ENCODE measurements at regions not wholly inside any gene's neighbourhood (a gene's known extent, or its start where the extent isn't known, plus 50 kb on each side); places are given as distances from the start of the nearest gene placed in this dataset.
"Not testable (repeated sequence)": the region's sequence is repeated elsewhere in the genome, so short reads cannot be mapped to it uniquely, and the experiment has no call there.

GRCh38 chr4:79604152-79604551 is 196.1 kb upstream of the GK2 start:
- Histone ChIP-seq H3K9ac (ENCODE audit: low read depth in 1 of 2, low read length in 2 of 2) (no peak overlapping the region), H3K27ac (ENCODE audit: low read depth, low read length) (no peak overlapping the region), H3K4me1 (ENCODE audit: control insufficient read depth in 1 of 2, insufficient read depth in 2 of 2, low read length in 2 of 2) (no peaks in the 10 kb centered on the region), H3K9me3 (ENCODE audit: control insufficient read depth in 1 of 2, low read length in 2 of 2) (no peaks in the 10 kb centered on the region), H3K27me3 (ENCODE audit: control insufficient read depth in 1 of 2, insufficient read depth in 2 of 2, low read length in 2 of 2) (no peaks in the 10 kb centered on the region), H3K36me3 (ENCODE audit: control insufficient read depth in 1 of 2, insufficient read depth in 2 of 2, low read length in 2 of 2) (no peaks in the 10 kb centered on the region), H3K4me3 (ENCODE audit: low read depth in 1 of 2, low read length in 2 of 2) (no peak overlapping the region)

- H3K4me3 ChIP-seq (ENCODE audit: low read depth in 1 of 2, low read length in 2 of 2), result no peak overlapping the region
- H3K27me3 ChIP-seq (ENCODE audit: control insufficient read depth in 1 of 2, insufficient read depth in 2 of 2, low read length in 2 of 2), result no peaks in the 10 kb centered on the region
- no peak overlapping the region for H3K27ac ChIP-seq (ENCODE audit: low read depth, low read length)
- H3K36me3 ChIP-seq (ENCODE audit: control insufficient read depth in 1 of 2, insufficient read depth in 2 of 2, low read length in 2 of 2), result no peaks in the 10 kb centered on the region
- no peaks in the 10 kb centered on the region for H3K9me3 ChIP-seq (ENCODE audit: control insufficient read depth in 1 of 2, low read length in 2 of 2)
- no peak overlapping the region for H3K9ac ChIP-seq (ENCODE audit: low read depth in 1 of 2, low read length in 2 of 2)
- no peaks in the 10 kb centered on the region for H3K4me1 ChIP-seq (ENCODE audit: control insufficient read depth in 1 of 2, insufficient read depth in 2 of 2, low read length in 2 of 2)
Observed at GRCh38 chr4:79603681-79604080, 195.7 kb upstream of the GK2 start.

GRCh38 chr4:79599691-79600090 is 191.7 kb upstream of the GK2 start:
- no peaks in the 10 kb centered on the region for H3K36me3 ChIP-seq (ENCODE audit: control insufficient read depth in 1 of 2, insufficient read depth in 2 of 2, low read length in 2 of 2)

GRCh38 chr4:79598801-79599200 is 190.8 kb upstream of the GK2 start:
- no peak overlapping the region for H3K27ac ChIP-seq (ENCODE audit: low read depth, low read length)

More at GRCh38 chr4:79599691-79600090, 191.7 kb upstream of the GK2 start:
- H3K27me3 ChIP-seq (ENCODE audit: control insufficient read depth in 1 of 2, insufficient read depth in 2 of 2, low read length in 2 of 2), result no peaks in the 10 kb centered on the region
- H3K9ac ChIP-seq (ENCODE audit: low read depth in 1 of 2, low read length in 2 of 2), result no peak overlapping the region
- no peaks in the 10 kb centered on the region for H3K4me1 ChIP-seq (ENCODE audit: control insufficient read depth in 1 of 2, insufficient read depth in 2 of 2, low read length in 2 of 2)
- no peak overlapping the region for H3K27ac ChIP-seq (ENCODE audit: low read depth, low read length)
- no peaks in the 10 kb centered on the region for H3K9me3 ChIP-seq (ENCODE audit: control insufficient read depth in 1 of 2, low read length in 2 of 2)
- no peak overlapping the region for H3K4me3 ChIP-seq (ENCODE audit: low read depth in 1 of 2, low read length in 2 of 2)

GRCh38 chr4:79598214-79598613 is 190.2 kb upstream of the GK2 start:
- no peak overlapping the region for H3K4me3 ChIP-seq (ENCODE audit: low read depth in 1 of 2, low read length in 2 of 2)
- H3K27me3 ChIP-seq (ENCODE audit: control insufficient read depth in 1 of 2, insufficient read depth in 2 of 2, low read length in 2 of 2), result no peaks in the 10 kb centered on the region
- no peaks in the 10 kb centered on the region for H3K36me3 ChIP-seq (ENCODE audit: control insufficient read depth in 1 of 2, insufficient read depth in 2 of 2, low read length in 2 of 2)
- H3K9ac ChIP-seq (ENCODE audit: low read depth in 1 of 2, low read length in 2 of 2), result no peak overlapping the region
- no peaks in the 10 kb centered on the region for H3K9me3 ChIP-seq (ENCODE audit: control insufficient read depth in 1 of 2, low read length in 2 of 2)
- no peaks in the 10 kb centered on the region for H3K4me1 ChIP-seq (ENCODE audit: control insufficient read depth in 1 of 2, insufficient read depth in 2 of 2, low read length in 2 of 2)
- no peak overlapping the region for H3K27ac ChIP-seq (ENCODE audit: low read depth, low read length)

More at GRCh38 chr4:79598801-79599200, 190.8 kb upstream of the GK2 start:
- H3K36me3 ChIP-seq (ENCODE audit: control insufficient read depth in 1 of 2, insufficient read depth in 2 of 2, low read length in 2 of 2), result no peaks in the 10 kb centered on the region
- H3K4me3 ChIP-seq (ENCODE audit: low read depth in 1 of 2, low read length in 2 of 2), result no peak overlapping the region
- no peaks in the 10 kb centered on the region for H3K27me3 ChIP-seq (ENCODE audit: control insufficient read depth in 1 of 2, insufficient read depth in 2 of 2, low read length in 2 of 2)
- H3K9ac ChIP-seq (ENCODE audit: low read depth in 1 of 2, low read length in 2 of 2), result no peak overlapping the region
- no peaks in the 10 kb centered on the region for H3K4me1 ChIP-seq (ENCODE audit: control insufficient read depth in 1 of 2, insufficient read depth in 2 of 2, low read length in 2 of 2)
- H3K9me3 ChIP-seq (ENCODE audit: control insufficient read depth in 1 of 2, low read length in 2 of 2), result no peaks in the 10 kb centered on the region

GRCh38 chr4:79597266-79597665 is 189.2 kb upstream of the GK2 start:
- Histone ChIP-seq H3K9ac (ENCODE audit: low read depth in 1 of 2, low read length in 2 of 2) (no peak overlapping the region), H3K9me3 (ENCODE audit: control insufficient read depth in 1 of 2, low read length in 2 of 2) (no peaks in the 10 kb centered on the region), H3K27ac (ENCODE audit: low read depth, low read length) (no peak overlapping the region), H3K36me3 (ENCODE audit: control insufficient read depth in 1 of 2, insufficient read depth in 2 of 2, low read length in 2 of 2) (no peaks in the 10 kb centered on the region), H3K27me3 (ENCODE audit: control insufficient read depth in 1 of 2, insufficient read depth in 2 of 2, low read length in 2 of 2) (no peaks in the 10 kb centered on the region), H3K4me1 (ENCODE audit: control insufficient read depth in 1 of 2, insufficient read depth in 2 of 2, low read length in 2 of 2) (no peaks in the 10 kb centered on the region), H3K4me3 (ENCODE audit: low read depth in 1 of 2, low read length in 2 of 2) (no peak overlapping the region)

- not testable (repeated sequence) for H3K36me3 ChIP-seq (ENCODE audit: control insufficient read depth in 1 of 2, insufficient read depth in 2 of 2, low read length in 2 of 2); H3K4me1 ChIP-seq (ENCODE audit: control insufficient read depth in 1 of 2, insufficient read depth in 2 of 2, low read length in 2 of 2); H3K4me3 ChIP-seq (ENCODE audit: low read depth in 1 of 2, low read length in 2 of 2); H3K27ac ChIP-seq (ENCODE audit: low read depth, low read length); H3K9me3 ChIP-seq (ENCODE audit: control insufficient read depth in 1 of 2, low read length in 2 of 2); H3K9ac ChIP-seq (ENCODE audit: low read depth in 1 of 2, low read length in 2 of 2); H3K27me3 ChIP-seq (ENCODE audit: control insufficient read depth in 1 of 2, insufficient read depth in 2 of 2, low read length in 2 of 2)
Observed at GRCh38 chr4:79592218-79592617, 184.2 kb upstream of the GK2 start.

- Histone ChIP-seq H3K27me3 (ENCODE audit: control insufficient read depth in 1 of 2, insufficient read depth in 2 of 2, low read length in 2 of 2) (no peaks in the 10 kb centered on the region), H3K9me3 (ENCODE audit: control insufficient read depth in 1 of 2, low read length in 2 of 2) (no peaks in the 10 kb centered on the region), H3K36me3 (ENCODE audit: control insufficient read depth in 1 of 2, insufficient read depth in 2 of 2, low read length in 2 of 2) (no peaks in the 10 kb centered on the region), H3K9ac (ENCODE audit: low read depth in 1 of 2, low read length in 2 of 2) (no peak overlapping the region), H3K4me1 (ENCODE audit: control insufficient read depth in 1 of 2, insufficient read depth in 2 of 2, low read length in 2 of 2) (no peaks in the 10 kb centered on the region), H3K4me3 (ENCODE audit: low read depth in 1 of 2, low read length in 2 of 2) (no peak overlapping the region), H3K27ac (ENCODE audit: low read depth, low read length) (no peak overlapping the region)
Observed at GRCh38 chr4:79588679-79589078, 180.7 kb upstream of the GK2 start.

- not testable (repeated sequence) for H3K9me3 ChIP-seq (ENCODE audit: control insufficient read depth in 1 of 2, low read length in 2 of 2); H3K4me1 ChIP-seq (ENCODE audit: control insufficient read depth in 1 of 2, insufficient read depth in 2 of 2, low read length in 2 of 2)
Observed at GRCh38 chr4:79587207-79587606, 179.2 kb upstream of the GK2 start.

GRCh38 chr4:79585834-79586233 is 177.8 kb upstream of the GK2 start:
- Histone ChIP-seq H3K4me3 (ENCODE audit: low read depth in 1 of 2, low read length in 2 of 2) (no peak overlapping the region), H3K27ac (ENCODE audit: low read depth, low read length) (no peak overlapping the region), H3K9me3 (ENCODE audit: control insufficient read depth in 1 of 2, low read length in 2 of 2) (no peaks in the 10 kb centered on the region)

More at GRCh38 chr4:79587207-79587606, 179.2 kb upstream of the GK2 start:
- H3K36me3 ChIP-seq (ENCODE audit: control insufficient read depth in 1 of 2, insufficient read depth in 2 of 2, low read length in 2 of 2); H3K9ac ChIP-seq (ENCODE audit: low read depth in 1 of 2, low read length in 2 of 2); H3K27ac ChIP-seq (ENCODE audit: low read depth, low read length); H3K4me3 ChIP-seq (ENCODE audit: low read depth in 1 of 2, low read length in 2 of 2); H3K27me3 ChIP-seq (ENCODE audit: control insufficient read depth in 1 of 2, insufficient read depth in 2 of 2, low read length in 2 of 2): not testable (repeated sequence)

GRCh38 chr4:79585330-79585729 is 177.3 kb upstream of the GK2 start:
- Histone ChIP-seq H3K9me3 (ENCODE audit: control insufficient read depth in 1 of 2, low read length in 2 of 2) (no peaks in the 10 kb centered on the region), H3K27me3 (ENCODE audit: control insufficient read depth in 1 of 2, insufficient read depth in 2 of 2, low read length in 2 of 2) (no peaks in the 10 kb centered on the region), H3K4me3 (ENCODE audit: low read depth in 1 of 2, low read length in 2 of 2) (no peak overlapping the region), H3K9ac (ENCODE audit: low read depth in 1 of 2, low read length in 2 of 2) (no peak overlapping the region), H3K36me3 (ENCODE audit: control insufficient read depth in 1 of 2, insufficient read depth in 2 of 2, low read length in 2 of 2) (no peaks in the 10 kb centered on the region), H3K4me1 (ENCODE audit: control insufficient read depth in 1 of 2, insufficient read depth in 2 of 2, low read length in 2 of 2) (no peaks in the 10 kb centered on the region), H3K27ac (ENCODE audit: low read depth, low read length) (no peak overlapping the region)

More at GRCh38 chr4:79585834-79586233, 177.8 kb upstream of the GK2 start:
- H3K4me1 ChIP-seq (ENCODE audit: control insufficient read depth in 1 of 2, insufficient read depth in 2 of 2, low read length in 2 of 2), result no peaks in the 10 kb centered on the region
- no peak overlapping the region for H3K9ac ChIP-seq (ENCODE audit: low read depth in 1 of 2, low read length in 2 of 2)
- H3K27me3 ChIP-seq (ENCODE audit: control insufficient read depth in 1 of 2, insufficient read depth in 2 of 2, low read length in 2 of 2), result no peaks in the 10 kb centered on the region
- no peaks in the 10 kb centered on the region for H3K36me3 ChIP-seq (ENCODE audit: control insufficient read depth in 1 of 2, insufficient read depth in 2 of 2, low read length in 2 of 2)
